ENCODE measurements at regions not wholly inside any gene's neighbourhood (a gene's known extent, or its start where the extent isn't known, plus 50 kb on each side); places are given as distances from the start of the nearest gene placed in this dataset.
A peak's percentile ranks its signal among the peaks of the same experiment; 100 is the strongest.

- no peak for DNase-seq (ENCODE audit: low read depth, low spot score)
These were observed 199.3 kb upstream of the ZC3H12A start for GRCh38 chr1:37274938-37275631.

GRCh38 chr1:37277366-37277765 lies 197.0 kb upstream of the ZC3H12A start:
- DNase-seq (ENCODE audit: low read depth, low spot score) = no peak

- no peak for DNase-seq (ENCODE audit: low read depth, low spot score)
These were observed 193.0 kb upstream of the ZC3H12A start for GRCh38 chr1:37281354-37281753.

GRCh38 chr1:37282764-37283163 lies 191.6 kb upstream of the ZC3H12A start:
- no peak for DNase-seq (ENCODE audit: low read depth, low spot score)

GRCh38 chr1:37284053-37284452 lies 190.3 kb upstream of the ZC3H12A start:
- no peak for DNase-seq (ENCODE audit: low read depth, low spot score)

- DNase-seq (ENCODE audit: low read depth, low spot score) = no peak
These were observed 187.5 kb upstream of the ZC3H12A start for GRCh38 chr1:37286881-37287280.

- no peak for DNase-seq (ENCODE audit: low read depth, low spot score)
These were observed 185.5 kb upstream of the ZC3H12A start for GRCh38 chr1:37288900-37289299.

GRCh38 chr1:37290718-37291117 lies 183.7 kb upstream of the ZC3H12A start:
- no peak for DNase-seq (ENCODE audit: low read depth, low spot score)

GRCh38 chr1:37292789-37293188 lies 181.6 kb upstream of the ZC3H12A start:
- no peak for DNase-seq (ENCODE audit: low read depth, low spot score)

GRCh38 chr1:37294096-37294495 lies 180.3 kb upstream of the ZC3H12A start:
- DNase-seq (ENCODE audit: low read depth, low spot score) = no peak

GRCh38 chr1:37294529-37294928 lies 179.9 kb upstream of the ZC3H12A start:
- no peak for DNase-seq (ENCODE audit: low read depth, low spot score)

GRCh38 chr1:37298769-37299168 lies 175.6 kb upstream of the ZC3H12A start:
- DNase-seq (ENCODE audit: low read depth, low spot score) = no peak

- no peak for DNase-seq (ENCODE audit: low read depth, low spot score)
These were observed 175.2 kb upstream of the ZC3H12A start for GRCh38 chr1:37299216-37299615.

GRCh38 chr1:37303884-37304574 lies 170.4 kb upstream of the ZC3H12A start:
- no peak for DNase-seq (ENCODE audit: low read depth, low spot score)

- DNase-seq (ENCODE audit: low read depth, low spot score) = no peak
These were observed 169.3 kb upstream of the ZC3H12A start for GRCh38 chr1:37305108-37305507.

- DNase-seq (ENCODE audit: low read depth, low spot score) = no peak
These were observed 168.5 kb upstream of the ZC3H12A start for GRCh38 chr1:37305841-37306240.

GRCh38 chr1:37306461-37306860 lies 167.9 kb upstream of the ZC3H12A start:
- DNase-seq (ENCODE audit: low read depth, low spot score) = peak; percentile 15

GRCh38 chr1:37306871-37307270 lies 167.5 kb upstream of the ZC3H12A start:
- no peak for DNase-seq (ENCODE audit: low read depth, low spot score)

GRCh38 chr1:37308031-37308960 lies 166.1 kb upstream of the ZC3H12A start:
- DNase-seq (ENCODE audit: low read depth, low spot score) = no peak

- no peak for DNase-seq (ENCODE audit: low read depth, low spot score)
These were observed 164.8 kb upstream of the ZC3H12A start for GRCh38 chr1:37309574-37309973.

GRCh38 chr1:37310064-37310463 lies 164.3 kb upstream of the ZC3H12A start:
- no peak for DNase-seq (ENCODE audit: low read depth, low spot score)

- no peak for DNase-seq (ENCODE audit: low read depth, low spot score)
These were observed 159.0 kb upstream of the ZC3H12A start for GRCh38 chr1:37315371-37315846.

Data from astrocyte of the hippocampus (primary cell).